GM12891 (cell line): ENCODE measurements at regions not wholly inside any gene's neighbourhood (a gene's known extent, or its start where the extent isn't known, plus 50 kb on each side); places are given as distances from the start of the nearest gene placed in this dataset.

Source experiments
- POLR2A ChIP-seq: IDR thresholded peaks from 2 replicates; pipeline ENCODE4 v1.6.1; 2011; ENCODE audit warnings: low read depth, low read length, control low read depth
- POLR2AphosphoS5 ChIP-seq: IDR thresholded peaks from 2 replicates; pipeline ENCODE4 v1.6.1; 2011; ENCODE audit warnings: low read depth, low read length, control low read depth
- POU2F2 ChIP-seq: IDR thresholded peaks from 2 replicates; pipeline ENCODE4 v1.6.1; 2011; ENCODE audit warnings: low read depth, mild to moderate bottlenecking, control low read depth, low read length, moderate library complexity
- SPI1 ChIP-seq: IDR thresholded peaks from 2 replicates; pipeline ENCODE4 v1.6.1; 2011; ENCODE audit warnings: low read depth, low read length, control low read depth
- TAF1 ChIP-seq: IDR thresholded peaks from 2 replicates; pipeline ENCODE4 v1.6.1; 2011; ENCODE audit warnings: low read depth, low read length, control low read depth

DNA sequence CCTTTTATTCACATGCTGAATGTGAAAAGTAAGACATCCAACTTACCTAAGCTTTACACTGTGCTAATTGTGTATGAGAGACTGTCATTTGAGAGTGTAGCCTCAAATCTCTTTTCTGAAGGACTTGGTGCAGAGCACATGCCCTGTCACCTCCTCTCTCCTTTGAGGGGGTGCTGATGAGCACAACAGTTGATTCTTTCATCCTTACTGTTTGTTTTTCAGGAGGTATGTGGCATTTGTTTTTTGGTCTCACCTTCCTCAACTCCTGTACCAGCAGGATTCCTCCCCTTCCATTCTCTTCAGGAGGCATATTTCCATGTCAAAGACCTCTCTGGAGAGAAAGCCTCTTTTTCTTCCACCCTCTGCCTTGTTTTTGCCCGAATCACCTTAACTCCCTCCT, 252.6 kb upstream of the CITED2 start:
- TF ChIP-seq POLR2A = no peak
- TF ChIP-seq POLR2AphosphoS5 = no peak
- TF ChIP-seq SPI1 = no peak
- no peak for TF ChIP-seq TAF1
- no peak for TF ChIP-seq POU2F2
